Trophoblast cell (in vitro differentiated cells and primary cell): ENCODE measurements at regions not wholly inside any gene's neighbourhood (a gene's known extent, or its start where the extent isn't known, plus 50 kb on each side); places are given as distances from the start of the nearest gene placed in this dataset.

Source experiments
- DNase-seq, 2 donors: peaks; one replicate each; pipeline ENCODE4 v3.0.0-alpha.2; 2016
- H2AFZ ChIP-seq: 2 replicates; pipeline ENCODE4 v1.6.1; 2013; ENCODE audit warnings: low read length, moderate library complexity, mild to moderate bottlenecking; ENCODE audit not compliant: insufficient read depth, poor library complexity
- H2AK5ac ChIP-seq: 2 replicates; pipeline ENCODE4 v1.6.1; 2013; ENCODE audit warnings: mild to moderate bottlenecking, low read length
- H2BK120ac ChIP-seq: 2 replicates; pipeline ENCODE4 v1.6.1; 2013; ENCODE audit warnings: low read length, mild to moderate bottlenecking, moderate library complexity; ENCODE audit not compliant: insufficient read depth, poor library complexity
- H2BK12ac ChIP-seq: 2 replicates; pipeline ENCODE4 v1.6.1; 2013; ENCODE audit warnings: mild to moderate bottlenecking, low read length, moderate library complexity
- H2BK5ac ChIP-seq: 2 replicates; pipeline ENCODE4 v1.6.1; 2013; ENCODE audit warnings: low read length, low read depth, moderate library complexity, mild to moderate bottlenecking; ENCODE audit not compliant: poor library complexity
- H3K14ac ChIP-seq: 2 replicates; pipeline ENCODE4 v1.6.1; 2013; ENCODE audit warnings: mild to moderate bottlenecking, low read length
- H3K18ac ChIP-seq: 2 replicates; pipeline ENCODE4 v1.6.1; 2013; ENCODE audit warnings: mild to moderate bottlenecking, low read length
- H3K23ac ChIP-seq: 2 replicates; pipeline ENCODE4 v1.6.1; 2013; ENCODE audit warnings: low read length
- H3K27ac ChIP-seq: 2 replicates; pipeline ENCODE4 v1.5.1; 2013; ENCODE audit warnings: low read depth, mild to moderate bottlenecking, inconsistent platforms, low read length, moderate library complexity
- H3K27me3 ChIP-seq: 2 replicates; pipeline ENCODE4 v1.6.1; 2013; ENCODE audit warnings: inconsistent platforms, mild to moderate bottlenecking, low read length, moderate library complexity; ENCODE audit not compliant: insufficient read depth
- H3K36me3 ChIP-seq, 2 experiments: 1 replicate in 1 of 2; 2 replicates in 1 of 2; pipeline ENCODE4 v1.6.1; 2013; ENCODE audit warnings: low read length in 2 of 2, mild to moderate bottlenecking in 2 of 2, moderate library complexity in 1 of 2; ENCODE audit not compliant: insufficient read depth in 2 of 2, control insufficient read depth in 1 of 2
- H3K4ac ChIP-seq: 2 replicates; pipeline ENCODE4 v1.6.1; 2013; ENCODE audit warnings: low read depth, mild to moderate bottlenecking, low read length, moderate library complexity
- H3K4me1 ChIP-seq, 2 experiments: 1 replicate in 1 of 2; 2 replicates in 1 of 2; pipeline ENCODE4 v1.6.1; 2013; ENCODE audit warnings: low read length in 2 of 2, mild to moderate bottlenecking in 2 of 2, moderate library complexity in 1 of 2; ENCODE audit not compliant: insufficient read depth in 2 of 2, control insufficient read depth in 1 of 2
- H3K4me2 ChIP-seq: 2 replicates; pipeline ENCODE4 v1.6.1; 2013; ENCODE audit warnings: inconsistent platforms, mild to moderate bottlenecking, low read length, moderate library complexity
- H3K4me3 ChIP-seq: 2 replicates; pipeline ENCODE4 v1.5.1; 2013; ENCODE audit warnings: mild to moderate bottlenecking, low read depth, low read length, inconsistent platforms
- H3K79me1 ChIP-seq: one replicate; pipeline ENCODE4 v1.6.1; 2013; ENCODE audit warnings: low read length
- H3K79me2 ChIP-seq: 2 replicates; pipeline ENCODE4 v1.6.1; 2013; ENCODE audit warnings: low read length, mild to moderate bottlenecking; ENCODE audit not compliant: control insufficient read depth, insufficient read depth, poor library complexity
- H3K9ac ChIP-seq: 2 replicates; pipeline ENCODE4 v1.6.1; 2013; ENCODE audit warnings: mild to moderate bottlenecking, low read length
- H3K9me3 ChIP-seq: 2 replicates; pipeline ENCODE4 v1.6.1; 2013; ENCODE audit warnings: low read depth, mild to moderate bottlenecking, control low read depth, inconsistent platforms, low read length; ENCODE audit not compliant: insufficient read depth
- H4K12ac ChIP-seq: 2 replicates; pipeline ENCODE4 v1.6.1; 2013; ENCODE audit warnings: low read depth, mild to moderate bottlenecking, low read length, moderate library complexity
- H4K8ac ChIP-seq: 2 replicates; pipeline ENCODE4 v1.6.1; 2013; ENCODE audit warnings: low read depth, mild to moderate bottlenecking, low read length, moderate library complexity
- H4K91ac ChIP-seq: one replicate; pipeline ENCODE4 v1.6.1; 2013; ENCODE audit warnings: low read depth, mild to moderate bottlenecking, low read length, moderate library complexity
- WGBS: extraction: QIAGEN DNeasy Blood & Tissue Kit; methylation state at CpG from one replicate; pipeline ENCODE4 v1.1.7; 2013; ENCODE audit warnings: missing lambda C conversion rate; ENCODE audit not compliant: insufficient read length, insufficient coverage; ENCODE audit errors: extremely low coverage; 5-methylcytosine and 5-hydroxymethylcytosine counted together

DNA sequence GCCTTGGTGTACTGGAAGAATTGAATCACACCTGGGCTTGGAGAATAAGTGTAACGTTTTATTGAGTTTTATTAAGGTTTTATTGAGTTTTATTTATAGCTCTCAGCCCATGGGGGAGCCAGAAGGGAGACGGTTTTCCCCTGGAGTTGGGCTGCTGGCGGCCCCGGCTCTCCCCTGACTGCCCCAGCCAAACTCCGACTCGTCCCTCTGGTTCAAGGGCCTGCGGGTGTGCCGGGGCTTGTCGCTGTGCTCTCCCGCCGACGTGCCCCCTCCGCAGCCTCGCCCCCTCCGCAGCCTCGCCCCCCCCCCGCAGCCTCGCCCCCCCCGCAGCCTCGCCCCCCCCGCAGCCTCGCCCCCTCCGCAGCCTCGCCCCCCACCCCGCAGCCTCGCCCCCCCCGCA is 326.1 kb upstream of the RTL1 start:
- H3K14ac ChIP-seq = no peak overlapping the region
- H3K9ac ChIP-seq = no peak overlapping the region
- no peaks in the 10 kb centered on the region for H3K9me3 ChIP-seq
- no peak overlapping the region for H3K4ac ChIP-seq
- H2BK5ac ChIP-seq = no peak overlapping the region
- no peak overlapping the region for H2AK5ac ChIP-seq
- H2AFZ ChIP-seq = no peak overlapping the region
- H3K27me3 ChIP-seq = no peaks in the 10 kb centered on the region
- H2BK120ac ChIP-seq = no peak overlapping the region
- H3K79me1 ChIP-seq = no peaks in the 10 kb centered on the region
- H4K12ac ChIP-seq = no peak overlapping the region
- no peaks in the 10 kb centered on the region for H3K36me3 ChIP-seq
- no peak overlapping the region for H3K4me3 ChIP-seq
- no peak overlapping the region for H4K91ac ChIP-seq
- no peak for DNase-seq
- H2BK12ac ChIP-seq = no peak overlapping the region
- WGBS = no CpG with 5 or more reads among the region's 27 CpGs
- no peak overlapping the region for H3K27ac ChIP-seq
- H3K4me1 ChIP-seq = peaks cover 0 to 4% of the 10 kb centered on the region in 2 experiments
- H3K4me2 ChIP-seq = no peak overlapping the region
- H3K18ac ChIP-seq = no peak overlapping the region
- no peak overlapping the region for H4K8ac ChIP-seq
- no peak overlapping the region for H3K23ac ChIP-seq
- no peaks in the 10 kb centered on the region for H3K79me2 ChIP-seq

DNA sequence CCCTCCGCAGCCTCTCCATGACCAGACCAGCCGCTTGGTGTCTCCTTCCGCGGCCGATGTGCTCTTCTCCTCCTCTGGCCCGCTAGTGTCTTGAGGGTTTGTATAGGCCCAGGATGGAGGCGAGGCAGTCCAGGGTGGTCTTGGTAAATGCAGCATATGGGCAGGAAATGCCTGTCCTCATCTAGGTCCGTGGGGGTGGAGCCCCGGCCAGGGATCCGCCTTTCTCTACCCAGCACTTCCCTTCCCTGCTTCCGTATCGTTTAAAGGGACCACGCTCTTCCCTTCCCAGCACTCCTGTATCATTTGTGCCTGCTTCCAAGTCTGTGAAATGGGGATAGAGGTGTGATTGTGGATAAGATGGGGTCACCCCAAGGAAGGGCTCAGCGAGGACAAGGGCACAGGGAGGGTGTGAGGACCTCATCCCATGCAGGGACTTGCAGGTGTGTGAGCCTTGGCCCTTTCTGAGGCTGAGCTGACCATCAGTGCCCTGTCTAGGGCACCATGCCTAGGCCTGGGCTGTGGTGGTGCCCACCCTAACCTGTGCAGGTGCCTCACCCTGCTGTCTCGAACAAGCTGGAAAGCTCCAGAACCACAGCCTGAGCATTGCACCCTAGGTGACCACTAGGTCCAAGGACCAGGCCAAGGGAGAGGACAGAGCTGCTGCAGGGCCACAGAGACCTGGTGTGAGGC is 326.8 kb upstream of the RTL1 start:
- Histone ChIP-seq H2AFZ (no peak overlapping the region), H4K91ac (no peak overlapping the region), H3K4ac (no peak overlapping the region), H3K4me1 (peaks cover 0 to 4% of the 10 kb centered on the region in 2 experiments), H3K79me2 (no peaks in the 10 kb centered on the region), H4K8ac (no peak overlapping the region), H3K27ac (no peak overlapping the region), H3K79me1 (no peaks in the 10 kb centered on the region), H3K9me3 (peaks cover 2% of the 10 kb centered on the region), H3K14ac (no peak overlapping the region), H3K27me3 (no peaks in the 10 kb centered on the region), H2BK12ac (no peak overlapping the region), H2BK5ac (no peak overlapping the region), H3K4me2 (no peak overlapping the region), H3K4me3 (no peak overlapping the region), H3K18ac (no peak overlapping the region), H3K36me3 (no peaks in the 10 kb centered on the region), H2BK120ac (no peak overlapping the region), H2AK5ac (no peak overlapping the region), H4K12ac (no peak overlapping the region), H3K23ac (no peak overlapping the region), H3K9ac (no peak overlapping the region)
- no CpG with 5 or more reads among the region's 15 CpGs for WGBS
- no peak for DNase-seq

DNA sequence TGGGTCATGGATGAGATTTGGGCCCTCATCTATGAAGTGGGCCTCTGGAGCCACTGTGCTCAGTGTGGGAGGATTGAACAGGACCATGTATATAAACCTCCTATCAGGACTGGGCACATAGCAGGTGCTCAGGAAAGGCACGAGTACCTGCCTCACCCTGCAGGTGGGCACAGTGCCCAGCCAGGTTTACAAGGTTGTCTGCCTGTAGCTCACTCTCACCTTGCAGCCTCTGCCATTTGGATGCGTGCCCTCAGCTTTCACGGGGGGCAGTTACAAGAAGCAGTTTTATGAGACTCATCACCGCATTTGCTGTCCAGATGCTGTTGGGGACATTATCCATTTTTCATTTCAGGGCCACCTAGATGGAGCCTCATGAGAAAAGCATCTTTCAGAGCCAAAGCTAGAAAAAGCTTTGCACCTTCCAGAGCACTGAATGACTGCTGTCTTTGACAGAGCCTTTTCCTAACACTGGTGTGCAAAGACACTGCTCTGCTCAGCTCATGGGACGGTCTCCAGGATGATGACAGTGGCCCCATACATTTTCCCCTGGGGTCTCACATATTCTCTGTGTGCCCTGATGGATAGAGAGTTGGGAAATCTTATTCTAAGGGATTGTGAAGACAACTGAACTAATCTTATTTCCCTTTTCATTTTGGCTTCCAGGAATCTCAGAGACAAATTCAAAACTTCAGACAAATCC is 327.5 kb upstream of the RTL1 start:
- Histone ChIP-seq H4K91ac (no peak overlapping the region), H3K18ac (no peak overlapping the region), H3K27me3 (no peaks in the 10 kb centered on the region), H3K36me3 (no peaks in the 10 kb centered on the region), H3K9me3 (peaks cover 2% of the 10 kb centered on the region), H3K79me2 (no peaks in the 10 kb centered on the region), H3K9ac (no peak overlapping the region), H3K23ac (no peak overlapping the region), H2AK5ac (no peak overlapping the region), H2AFZ (no peak overlapping the region), H3K4me1 (peaks cover 0 to 4% of the 10 kb centered on the region in 2 experiments), H3K4ac (no peak overlapping the region), H4K8ac (no peak overlapping the region), H2BK5ac (no peak overlapping the region), H3K4me2 (no peak overlapping the region), H2BK12ac (no peak overlapping the region), H3K79me1 (no peaks in the 10 kb centered on the region), H3K27ac (no peak overlapping the region), H2BK120ac (no peak overlapping the region), H3K14ac (no peak overlapping the region), H3K4me3 (no peak overlapping the region), H4K12ac (no peak overlapping the region)
- DNase-seq = no peak
- WGBS = no CpG with 5 or more reads among the region's 5 CpGs

DNA sequence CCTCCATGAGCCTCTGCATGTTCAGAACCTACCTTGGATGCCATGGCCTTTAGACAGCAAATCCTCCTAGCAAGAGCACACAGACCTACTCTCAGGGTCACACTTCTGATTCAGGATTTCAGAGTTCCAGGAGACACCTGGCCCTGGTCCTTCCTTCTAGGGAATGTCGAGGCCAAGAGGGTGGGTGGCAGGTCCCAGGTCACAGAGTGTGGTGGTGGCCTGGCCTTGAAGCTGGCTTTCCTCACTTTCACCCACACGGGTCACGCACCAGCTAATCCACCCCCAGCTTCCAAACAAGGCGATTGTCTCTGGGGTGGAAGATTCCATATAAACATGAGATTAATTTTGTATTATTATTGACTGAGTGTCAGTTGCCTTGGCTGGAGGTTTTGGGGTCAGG is 328.3 kb upstream of the RTL1 start:
- no peaks in the 10 kb centered on the region for H3K79me2 ChIP-seq
- H3K4ac ChIP-seq = no peak overlapping the region
- H3K14ac ChIP-seq = no peak overlapping the region
- H3K36me3 ChIP-seq = no peaks in the 10 kb centered on the region
- H3K4me2 ChIP-seq = no peak overlapping the region
- H2AK5ac ChIP-seq = no peak overlapping the region
- no peaks in the 10 kb centered on the region for H3K79me1 ChIP-seq
- peaks cover 0 to 4% of the 10 kb centered on the region in 2 experiments for H3K4me1 ChIP-seq
- no peak overlapping the region for H3K9ac ChIP-seq
- no peak overlapping the region for H4K91ac ChIP-seq
- no peak overlapping the region for H2BK12ac ChIP-seq
- no CpG with 5 or more reads among the region's 4 CpGs for WGBS
- no peak overlapping the region for H2BK5ac ChIP-seq
- H2BK120ac ChIP-seq = no peak overlapping the region
- H4K12ac ChIP-seq = no peak overlapping the region
- H4K8ac ChIP-seq = no peak overlapping the region
- H3K27ac ChIP-seq = no peak overlapping the region
- no peak overlapping the region for H2AFZ ChIP-seq
- no peaks in the 10 kb centered on the region for H3K27me3 ChIP-seq
- H3K4me3 ChIP-seq = no peak overlapping the region
- H3K18ac ChIP-seq = no peak overlapping the region
- no peak for DNase-seq
- H3K23ac ChIP-seq = no peak overlapping the region
- H3K9me3 ChIP-seq = peaks cover 2% of the 10 kb centered on the region
